NCI-H2029 treated with DMSO at 0.1 percent for 48 hours (cell line): ENCODE measurements at regions not wholly inside any gene's neighbourhood (a gene's known extent, or its start where the extent isn't known, plus 50 kb on each side); places are given as distances from the start of the nearest gene placed in this dataset.

Experiments
- DNase-seq: peaks from one replicate; lab custom pipeline; 2025; lab: John Stamatoyannopoulos, UW

GRCh38 chr21:35696644-35697043 lies 363.7 kb downstream of the SETD4 start:
- no peak for DNase-seq

DNA sequence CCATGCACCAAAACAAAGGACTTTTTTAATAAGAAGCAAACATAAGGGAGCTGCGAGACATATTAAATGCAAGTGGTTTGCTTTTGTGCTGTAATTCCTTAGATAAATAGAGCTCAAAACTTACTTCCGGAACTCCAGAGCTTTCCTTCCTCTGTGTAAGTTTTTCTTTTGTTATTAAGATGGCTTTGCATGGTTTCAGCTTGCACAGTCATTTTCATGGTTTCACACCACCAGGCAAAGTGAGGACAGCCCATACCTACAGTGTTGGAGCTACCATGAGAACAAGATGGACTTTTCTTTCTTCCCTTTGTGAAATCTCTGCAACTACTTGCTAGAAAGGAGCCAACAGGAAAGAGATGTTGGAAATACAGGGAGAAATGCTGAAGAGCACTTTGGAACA lies 368.0 kb downstream of the SETD4 start:
- no peak for DNase-seq

DNA sequence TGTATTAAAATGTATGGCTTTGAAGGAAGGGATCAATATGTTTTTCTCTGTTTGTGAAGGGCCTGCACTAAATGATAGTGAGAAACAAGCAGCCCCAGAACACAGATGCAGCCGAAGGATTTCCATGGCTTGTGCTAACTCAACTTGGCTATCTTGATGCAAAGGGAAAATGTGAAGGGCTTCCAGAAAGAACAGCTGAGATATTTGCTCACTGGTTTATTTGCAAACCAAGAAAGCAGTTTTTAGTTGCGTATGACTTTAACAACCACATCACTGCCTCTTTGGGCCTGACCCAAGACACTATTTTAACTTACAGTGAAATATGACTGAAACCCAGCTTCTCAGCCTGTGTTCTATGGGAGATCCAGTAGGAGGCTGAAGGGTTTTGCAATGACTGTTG lies 369.9 kb downstream of the SETD4 start:
- no peak for DNase-seq

GRCh38 chr21:35686156-35686555 lies 374.2 kb downstream of the SETD4 start:
- no peak for DNase-seq

DNA sequence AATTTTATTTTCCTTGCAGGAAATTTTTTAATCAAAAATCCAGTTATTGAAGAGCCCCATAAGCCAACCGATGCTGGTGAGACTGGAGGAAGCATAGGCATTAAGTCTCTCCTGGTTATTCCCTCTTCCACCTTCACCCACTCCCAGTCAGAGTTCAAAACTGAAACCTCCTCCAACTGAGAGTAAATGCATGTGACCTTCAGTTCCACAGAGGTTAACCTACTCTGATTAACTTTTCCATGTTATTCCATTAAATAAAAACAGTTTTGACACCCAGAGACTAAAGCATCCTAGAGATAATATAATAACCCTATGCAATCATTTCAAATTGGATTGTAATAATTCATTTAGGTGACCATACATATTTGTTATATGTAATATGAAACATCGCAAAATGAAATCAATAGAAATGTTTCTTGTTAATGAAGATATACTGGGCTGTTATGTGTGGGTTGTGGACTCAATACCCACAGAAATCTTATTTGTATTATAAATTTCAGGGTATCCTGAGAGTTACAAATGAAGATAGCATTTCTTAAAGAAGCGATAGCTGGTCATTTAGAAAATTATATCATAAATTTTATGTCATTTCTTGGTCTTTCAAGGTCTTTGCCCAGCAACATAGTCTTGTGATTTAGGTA lies 376.5 kb downstream of the SETD4 start:
- DNase-seq = no peak

DNA sequence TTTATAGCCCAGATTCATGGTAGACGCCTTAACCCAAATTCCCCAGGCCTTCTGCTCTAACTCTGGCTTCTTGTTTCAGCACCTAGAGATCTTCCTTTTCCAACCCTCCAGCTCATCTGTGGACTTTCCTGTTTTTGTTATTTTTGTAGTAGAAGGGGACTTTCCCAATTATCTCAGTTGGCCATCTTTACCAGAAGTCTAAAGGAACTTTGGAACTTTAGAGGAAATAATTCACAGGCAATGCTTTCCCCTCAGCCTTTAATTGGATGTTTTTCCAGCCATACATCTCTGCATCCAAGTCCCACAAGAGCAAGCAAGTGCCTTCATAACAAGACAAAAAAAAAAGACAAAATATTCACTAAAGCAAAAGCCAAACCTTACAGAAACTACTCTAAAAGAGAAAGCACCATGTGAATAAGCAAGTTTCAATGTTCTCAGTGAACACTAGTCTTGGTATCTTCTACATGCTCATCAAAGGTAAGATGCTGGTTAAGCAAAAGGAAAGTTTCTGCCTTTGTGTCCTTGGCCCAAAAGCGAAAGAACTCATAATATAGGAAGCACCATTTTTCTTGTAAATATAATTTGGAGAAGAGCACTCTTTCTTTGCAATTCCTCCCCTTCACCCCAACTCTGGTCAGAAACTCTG lies 377.3 kb downstream of the SETD4 start:
- DNase-seq = no peak

DNA sequence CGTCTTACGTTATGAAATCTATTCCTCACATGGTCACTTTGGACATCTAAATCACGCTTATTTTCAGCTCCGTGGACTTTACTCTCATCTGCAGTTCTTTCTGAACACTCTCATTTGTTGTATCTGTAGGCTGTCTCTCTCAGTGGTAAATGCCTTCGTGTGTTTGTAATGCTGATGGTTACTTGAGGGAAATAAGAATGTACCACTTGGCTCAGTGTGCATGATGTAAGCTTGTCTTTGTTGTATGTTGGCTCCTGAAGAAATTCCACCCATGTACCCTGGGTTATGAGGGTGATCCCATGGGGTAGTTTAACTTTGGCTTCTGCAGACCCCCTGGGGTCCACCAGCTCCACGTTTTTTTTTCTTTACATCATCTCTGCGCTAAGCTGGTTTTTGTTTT lies 378.4 kb downstream of the SETD4 start:
- DNase-seq = no peak

DNA sequence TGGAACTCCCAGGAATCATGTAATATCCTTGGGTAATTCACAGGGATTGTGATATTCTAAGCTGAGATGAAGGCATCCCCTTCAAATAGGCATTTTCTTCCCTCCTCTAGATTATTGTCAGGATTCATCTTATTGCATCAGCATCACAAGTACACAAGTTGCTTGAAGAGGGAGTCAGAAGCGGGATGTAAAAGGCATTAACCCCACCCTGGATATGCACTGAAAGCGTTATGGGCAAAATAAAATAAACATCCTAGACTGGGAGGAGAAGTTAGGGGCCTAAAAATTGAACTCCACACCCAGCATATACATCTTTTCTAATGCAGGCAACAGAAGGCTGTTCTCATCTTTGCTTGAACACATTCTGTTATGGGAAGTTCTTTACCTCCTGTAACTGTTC lies 381.2 kb downstream of the SETD4 start:
- no peak for DNase-seq

- no peak for DNase-seq
Observed at GRCh38 chr21:35678393-35678792, 381.9 kb downstream of the SETD4 start.

DNA sequence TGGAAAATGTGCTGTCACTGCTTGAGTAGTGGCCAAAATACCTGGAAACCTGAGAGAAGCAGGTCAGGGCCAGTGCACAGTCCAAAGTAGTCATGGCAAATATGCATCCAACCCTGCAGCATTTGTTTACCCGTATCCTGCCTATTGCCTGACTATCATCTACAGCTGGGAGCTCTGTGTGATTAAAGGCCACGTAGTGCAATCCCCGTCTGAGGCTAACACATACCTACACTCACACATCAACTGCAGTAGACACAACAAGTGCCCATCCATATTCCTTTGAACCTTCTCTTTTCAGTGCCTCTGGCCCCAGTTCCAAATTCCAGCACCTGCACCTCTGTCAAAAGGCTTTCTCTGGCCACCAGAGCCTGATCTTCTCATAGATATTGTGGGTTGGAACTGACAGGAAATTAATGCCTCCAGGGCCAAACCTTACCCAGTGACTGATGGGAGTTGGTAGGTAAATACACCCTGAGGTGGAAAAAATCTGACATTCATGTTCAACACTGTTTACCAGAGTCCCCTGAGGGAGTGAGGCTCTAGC lies 383.0 kb downstream of the SETD4 start:
- no peak for DNase-seq

DNA sequence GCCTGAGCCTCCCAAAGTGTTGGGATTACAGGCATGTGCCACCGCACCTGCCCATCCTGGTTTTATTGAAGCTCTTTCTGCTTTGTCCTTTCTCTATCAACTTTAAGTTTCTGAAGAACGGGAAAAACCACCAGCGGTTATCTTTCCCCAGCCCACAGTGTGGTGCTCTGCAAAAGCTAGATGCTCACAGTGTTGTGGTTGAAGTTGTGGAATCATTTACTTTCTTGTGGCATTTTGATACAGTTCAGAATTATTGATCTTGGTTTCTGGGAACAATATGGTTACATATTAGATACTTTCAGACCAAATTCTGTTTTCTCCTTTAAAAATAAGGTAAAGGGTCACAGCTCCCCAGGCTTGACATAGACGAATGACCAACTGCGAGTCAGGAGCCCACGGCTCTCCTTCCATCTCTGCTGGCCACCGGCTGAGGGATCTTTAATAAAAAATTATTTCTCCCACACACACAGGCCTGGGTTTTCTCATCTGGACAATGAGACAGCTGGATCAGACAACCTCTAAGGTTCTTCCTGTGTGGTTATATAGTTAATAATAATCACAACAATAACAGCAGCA lies 385.3 kb downstream of the SETD4 start:
- no peak for DNase-seq

- no peak for DNase-seq
Observed at GRCh38 chr21:35674091-35674671, 386.1 kb downstream of the SETD4 start.

GRCh38 chr21:35672313-35672712 lies 388.0 kb downstream of the SETD4 start:
- DNase-seq = no peak

DNA sequence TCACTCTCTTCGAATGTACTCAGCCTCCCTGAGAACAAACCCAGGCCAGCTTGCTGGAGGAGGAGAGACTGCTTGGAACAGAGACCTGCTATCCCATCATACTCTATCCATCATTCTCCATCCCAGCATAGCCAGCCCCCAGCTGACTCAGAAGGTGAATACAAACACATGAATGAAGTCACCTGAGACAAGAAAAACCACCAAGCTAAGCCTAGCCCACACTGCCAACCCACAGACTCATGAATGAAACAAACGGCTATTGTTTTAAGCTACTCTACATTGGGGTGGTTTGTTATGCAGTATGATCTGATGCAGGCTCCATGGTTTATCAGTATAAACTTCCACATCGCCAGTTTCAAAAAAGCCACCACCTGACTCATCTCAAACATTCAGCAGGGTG lies 395.6 kb downstream of the SETD4 start:
- no peak for DNase-seq

- no peak for DNase-seq
Observed at GRCh38 chr21:35663856-35664606, 396.3 kb downstream of the SETD4 start.

GRCh38 chr21:35658242-35658641 lies 402.1 kb downstream of the SETD4 start:
- no peak for DNase-seq

GRCh38 chr21:35652872-35653271 lies 407.5 kb downstream of the SETD4 start:
- DNase-seq = no peak

DNA sequence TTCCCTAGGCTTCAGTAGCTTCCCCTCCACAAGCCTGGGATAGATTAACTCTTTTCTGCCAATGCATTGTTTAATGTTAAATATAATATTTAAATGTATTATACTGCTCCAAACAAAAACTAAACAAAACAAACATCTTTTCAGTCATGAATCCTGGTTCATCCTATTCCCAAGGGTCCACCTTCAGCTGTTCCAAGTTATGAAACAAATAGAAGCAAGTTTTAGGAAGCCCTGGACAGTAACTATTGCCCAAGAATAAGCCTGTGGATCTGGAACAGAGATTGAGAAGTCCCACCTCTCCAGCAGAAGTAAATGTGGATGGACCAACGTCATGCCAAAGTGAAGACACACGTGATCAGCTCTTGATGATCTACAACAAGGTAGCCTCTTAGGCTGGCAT lies 408.1 kb downstream of the SETD4 start:
- no peak for DNase-seq

- DNase-seq = no peak
Observed at GRCh38 chr21:35651196-35651595, 409.1 kb downstream of the SETD4 start.

GRCh38 chr21:35649186-35649585 lies 411.1 kb downstream of the SETD4 start:
- no peak for DNase-seq

DNA sequence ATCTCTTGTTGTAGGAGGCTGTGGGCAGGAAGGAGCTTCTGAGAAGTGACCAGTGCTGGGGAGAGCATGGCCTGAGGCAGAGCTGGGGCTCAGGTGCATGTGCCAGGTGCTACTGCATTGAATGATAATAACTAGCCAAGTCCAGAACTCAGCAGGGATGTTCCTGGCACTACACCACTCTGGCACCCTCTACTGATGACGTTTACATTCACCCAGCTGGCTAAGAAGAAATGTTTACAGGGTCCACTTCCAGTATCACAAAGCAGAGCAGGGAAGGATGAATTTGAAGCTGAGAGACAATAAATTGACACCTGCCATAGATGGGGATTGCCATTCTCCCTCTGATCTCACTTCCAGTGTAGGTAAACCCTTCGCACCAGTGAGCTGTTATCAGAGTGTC lies 411.8 kb downstream of the SETD4 start:
- DNase-seq = peak; percentile 91

DNA sequence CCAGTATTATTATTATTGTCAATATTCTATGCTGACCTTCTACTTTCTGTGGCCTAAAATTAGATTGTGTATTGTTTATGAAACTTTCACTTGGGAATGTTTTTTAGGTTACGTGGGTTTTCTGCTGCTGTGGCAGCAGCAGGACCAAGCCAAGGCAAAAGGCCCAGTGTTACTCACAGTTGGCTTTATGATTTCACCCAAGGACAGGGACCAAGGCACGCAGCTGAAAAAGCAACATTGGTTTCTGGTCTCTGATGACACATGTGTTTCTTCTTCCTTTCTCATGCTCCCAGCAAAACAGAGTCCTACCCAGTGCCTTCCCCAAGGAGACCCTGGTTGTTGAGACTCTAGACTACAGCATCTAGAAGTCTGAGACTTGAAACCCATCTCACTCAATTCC lies 413.7 kb downstream of the SETD4 start:
- no peak for DNase-seq
